ENCODE measurements at regions not wholly inside any gene's neighbourhood (a gene's known extent, or its start where the extent isn't known, plus 50 kb on each side); places are given as distances from the start of the nearest gene placed in this dataset.

DNA sequence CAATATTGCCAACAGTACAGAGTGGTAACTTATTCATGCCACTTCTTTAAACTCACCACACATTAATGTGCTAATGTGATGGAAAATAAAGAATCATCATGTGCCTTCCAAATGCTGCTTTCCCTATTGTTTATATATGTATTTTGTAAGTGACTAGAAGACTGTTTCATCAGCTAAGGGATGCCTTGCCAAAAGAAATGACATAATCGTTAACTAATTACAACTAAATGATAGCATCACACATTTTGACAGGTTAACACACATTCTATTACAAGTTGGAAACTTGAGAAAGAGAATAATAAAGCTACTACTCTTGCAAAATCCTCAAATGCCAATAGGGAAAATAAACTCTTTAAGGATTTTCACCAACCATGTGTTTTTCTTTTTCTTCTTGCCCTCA is 329.9 kb upstream of the AGTR1 start:
- Histone ChIP-seq H3K9me3 (ENCODE audit: insufficient read depth, low read length) (no peaks in the 10 kb centered on the region), H3K9ac (ENCODE audit: low read length) (no peak overlapping the region), H3K27ac (ENCODE audit: low read depth, low read length) (no peak overlapping the region), H3K4me3 (ENCODE audit: insufficient read depth, low read length, poor library complexity, severe bottlenecking) (no peak overlapping the region), H2AFZ (ENCODE audit: low read depth, low read length, severe bottlenecking) (no peak overlapping the region), H4K20me1 (ENCODE audit: low read depth, low read length) (no peaks in the 10 kb centered on the region), H3K4me2 (ENCODE audit: low read depth, low read length, poor library complexity, severe bottlenecking) (no peak overlapping the region), H3K27me3 (ENCODE audit: low read length) (no peaks in the 10 kb centered on the region), H3K9me2 (replicated peaks; ENCODE audit: insufficient read depth, low read length) (no peaks in the 10 kb centered on the region), H3K36me3 (ENCODE audit: low read length) (no peaks in the 10 kb centered on the region), H3K79me2 (ENCODE audit: insufficient read depth, low read length) (no peaks in the 10 kb centered on the region), H3F3A (ENCODE audit: insufficient read depth) (no peaks in the 10 kb centered on the region)
- TF ChIP-seq, protein P1, sequence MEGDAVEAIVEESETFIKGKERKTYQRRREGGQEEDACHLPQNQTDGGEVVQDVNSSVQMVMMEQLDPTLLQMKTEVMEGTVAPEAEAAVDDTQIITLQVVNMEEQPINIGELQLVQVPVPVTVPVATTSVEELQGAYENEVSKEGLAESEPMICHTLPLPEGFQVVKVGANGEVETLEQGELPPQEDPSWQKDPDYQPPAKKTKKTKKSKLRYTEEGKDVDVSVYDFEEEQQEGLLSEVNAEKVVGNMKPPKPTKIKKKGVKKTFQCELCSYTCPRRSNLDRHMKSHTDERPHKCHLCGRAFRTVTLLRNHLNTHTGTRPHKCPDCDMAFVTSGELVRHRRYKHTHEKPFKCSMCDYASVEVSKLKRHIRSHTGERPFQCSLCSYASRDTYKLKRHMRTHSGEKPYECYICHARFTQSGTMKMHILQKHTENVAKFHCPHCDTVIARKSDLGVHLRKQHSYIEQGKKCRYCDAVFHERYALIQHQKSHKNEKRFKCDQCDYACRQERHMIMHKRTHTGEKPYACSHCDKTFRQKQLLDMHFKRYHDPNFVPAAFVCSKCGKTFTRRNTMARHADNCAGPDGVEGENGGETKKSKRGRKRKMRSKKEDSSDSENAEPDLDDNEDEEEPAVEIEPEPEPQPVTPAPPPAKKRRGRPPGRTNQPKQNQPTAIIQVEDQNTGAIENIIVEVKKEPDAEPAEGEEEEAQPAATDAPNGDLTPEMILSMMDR (IDR thresholded peaks at IDR 0.05; ENCODE audit: insufficient read depth, low read length, poor library complexity, severe bottlenecking) = no peak
- TF ChIP-seq EZH2phosphoT487 (conservative IDR thresholded peaks at IDR 0.05; ENCODE audit: low read length) = no peak

DNA sequence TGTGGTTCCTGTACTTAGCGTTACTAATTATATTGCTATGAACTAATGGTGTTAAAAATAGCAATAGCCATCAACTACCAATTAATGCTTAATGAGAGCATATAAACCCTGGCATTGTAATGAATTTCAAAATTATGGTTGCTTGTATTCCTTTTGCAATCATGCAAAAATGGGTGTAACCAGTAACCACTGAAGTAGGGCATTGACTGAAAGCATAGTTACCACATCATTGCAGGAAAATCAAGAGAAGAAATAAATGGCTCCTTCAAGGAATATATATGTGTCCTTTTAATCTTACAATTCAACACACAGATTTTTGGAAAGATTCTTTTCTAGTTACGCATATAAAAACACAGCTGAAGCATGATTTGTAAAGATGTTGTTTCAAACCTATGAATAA is 328.3 kb upstream of the AGTR1 start:
- Histone ChIP-seq H3K9me2 (replicated peaks; ENCODE audit: insufficient read depth, low read length) (no peaks in the 10 kb centered on the region), H2AFZ (ENCODE audit: low read depth, low read length, severe bottlenecking) (no peak overlapping the region), H3K27me3 (ENCODE audit: low read length) (no peaks in the 10 kb centered on the region), H4K20me1 (ENCODE audit: low read depth, low read length) (no peaks in the 10 kb centered on the region), H3K36me3 (ENCODE audit: low read length) (no peaks in the 10 kb centered on the region), H3K4me2 (ENCODE audit: low read depth, low read length, poor library complexity, severe bottlenecking) (no peak overlapping the region), H3K9me3 (ENCODE audit: insufficient read depth, low read length) (no peaks in the 10 kb centered on the region), H3K79me2 (ENCODE audit: insufficient read depth, low read length) (no peaks in the 10 kb centered on the region), H3K27ac (ENCODE audit: low read depth, low read length) (no peak overlapping the region), H3K9ac (ENCODE audit: low read length) (no peak overlapping the region), H3K4me3 (ENCODE audit: insufficient read depth, low read length, poor library complexity, severe bottlenecking) (no peak overlapping the region), H3F3A (ENCODE audit: insufficient read depth) (no peaks in the 10 kb centered on the region)
- TF ChIP-seq, protein P1 (IDR thresholded peaks at IDR 0.05; ENCODE audit: insufficient read depth, low read length, poor library complexity, severe bottlenecking) = no peak
- TF ChIP-seq EZH2phosphoT487 (conservative IDR thresholded peaks at IDR 0.05; ENCODE audit: low read length) = no peak

DNA sequence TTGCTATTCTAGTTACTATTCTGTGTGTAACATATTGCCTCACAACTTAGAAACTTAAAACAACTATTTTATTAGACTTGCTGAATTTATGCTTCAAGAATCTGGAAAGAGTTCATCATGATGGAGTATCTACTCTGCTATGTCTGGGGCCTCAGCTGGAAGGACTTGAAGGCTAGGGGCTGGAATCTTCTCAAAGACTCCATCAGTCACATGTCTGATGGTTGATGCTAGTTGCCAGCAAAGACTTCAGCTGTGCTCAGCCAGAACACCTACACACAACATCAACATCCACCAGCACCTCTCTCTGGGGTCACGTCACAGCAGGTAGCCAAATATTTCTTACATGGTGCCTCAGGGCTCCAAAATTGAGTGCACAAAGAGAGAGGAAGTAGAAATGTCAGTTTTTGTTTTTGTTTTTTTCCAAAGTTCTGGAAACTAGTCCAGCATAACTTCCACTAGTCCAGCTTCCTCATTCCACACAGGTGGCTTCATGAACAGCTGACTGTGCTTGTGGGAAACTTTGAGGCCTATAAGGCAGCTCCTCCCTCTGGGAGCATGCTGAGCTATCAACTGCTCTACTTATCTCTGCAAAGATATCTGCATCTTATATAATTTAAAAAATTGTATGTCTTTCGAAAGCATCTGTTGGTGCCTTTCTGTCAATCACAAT is 325.4 kb upstream of the AGTR1 start:
- no peaks in the 10 kb centered on the region for H3K9me3 ChIP-seq (ENCODE audit: insufficient read depth, low read length)
- no peak overlapping the region for H3K4me2 ChIP-seq (ENCODE audit: low read depth, low read length, poor library complexity, severe bottlenecking)
- no peaks in the 10 kb centered on the region for H3K9me2 ChIP-seq (replicated peaks; ENCODE audit: insufficient read depth, low read length)
- no peaks in the 10 kb centered on the region for H3K27me3 ChIP-seq (ENCODE audit: low read length)
- no peaks in the 10 kb centered on the region for H3K36me3 ChIP-seq (ENCODE audit: low read length)
- TF ChIP-seq, protein P1 (IDR thresholded peaks at IDR 0.05; ENCODE audit: insufficient read depth, low read length, poor library complexity, severe bottlenecking) = no peak
- TF ChIP-seq EZH2phosphoT487 (conservative IDR thresholded peaks at IDR 0.05; ENCODE audit: low read length) = no peak
- no peak overlapping the region for H3K9ac ChIP-seq (ENCODE audit: low read length)
- H3K4me3 ChIP-seq (ENCODE audit: insufficient read depth, low read length, poor library complexity, severe bottlenecking) = no peak overlapping the region
- H3K79me2 ChIP-seq (ENCODE audit: insufficient read depth, low read length) = no peaks in the 10 kb centered on the region
- H4K20me1 ChIP-seq (ENCODE audit: low read depth, low read length) = no peaks in the 10 kb centered on the region
- no peak overlapping the region for H2AFZ ChIP-seq (ENCODE audit: low read depth, low read length, severe bottlenecking)
- no peak overlapping the region for H3K27ac ChIP-seq (ENCODE audit: low read depth, low read length)
- no peaks in the 10 kb centered on the region for H3F3A ChIP-seq (ENCODE audit: insufficient read depth)
